Right ventricle myocardium superior (tissue), 1 donor: ENCODE measurements at regions not wholly inside any gene's neighbourhood (a gene's known extent, or its start where the extent isn't known, plus 50 kb on each side); places are given as distances from the start of the nearest gene placed in this dataset.
A peak's percentile ranks its signal among the peaks of the same experiment; 100 is the strongest.

Source experiments
- microRNA-seq: library from miRNA; unstranded; fragments of <30 nt; microRNA quantifications from one replicate; pipeline ENCODE4 v1.2.0, GENCODE V29; 2020
- donor health status: DM: no; HTN: yes; CAD: no; lungs with severe emphysema.

Small RNA genes in the stretch of these regions (microRNA-seq; reads per million reads assigned to microRNA genes)
- gene MIR30A = 29,973 reads per million, percentile 97 among the genes with 10 or more reads in this experiment
- gene MIR30C2 = 119 reads per million, percentile 55 among the genes with 10 or more reads in this experiment
